ENCODE measurements at regions not wholly inside any gene's neighbourhood (a gene's known extent, or its start where the extent isn't known, plus 50 kb on each side); places are given as distances from the start of the nearest gene placed in this dataset.

DNA sequence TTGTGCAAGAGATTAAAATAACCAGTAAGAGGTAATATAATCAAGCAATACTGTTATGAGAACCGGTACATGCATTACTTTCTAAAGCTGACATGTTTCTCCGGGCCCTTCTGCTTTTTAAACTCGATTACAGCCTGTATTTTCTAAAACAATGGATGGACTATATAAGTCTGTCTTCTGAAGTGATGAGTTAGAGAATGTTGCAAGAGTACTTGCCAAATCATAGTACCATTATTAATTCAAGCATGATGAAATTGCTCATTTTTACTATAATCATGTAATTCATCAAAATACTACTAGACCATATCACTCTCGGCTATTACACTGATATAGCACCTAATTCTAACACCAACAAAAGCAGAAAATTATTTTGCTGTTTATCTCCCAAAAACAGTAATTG is 1240.3 kb upstream of the ACVR2A start:
- no peaks in the 10 kb centered on the region for H3K36me3 ChIP-seq (ENCODE audit: insufficient read depth, low read depth, low read length)
- no peak overlapping the region for H3K9ac ChIP-seq (ENCODE audit: low read depth, low read length)
- no peak overlapping the region for H3K4me3 ChIP-seq (ENCODE audit: low read length)
- 0 out of 2 replicates have a peak, but pooled peaks cover 2% of the 10 kb centered on the region for H3K4me1 ChIP-seq (ENCODE audit: insufficient read depth, low read length)
- H3K27ac ChIP-seq (ENCODE audit: low read length), result no peak overlapping the region
- no peaks in the 10 kb centered on the region for H3K9me3 ChIP-seq (ENCODE audit: insufficient read depth, low read depth, low read length)
- no peaks in the 10 kb centered on the region for H3K27me3 ChIP-seq (ENCODE audit: insufficient read depth, low read length)

DNA sequence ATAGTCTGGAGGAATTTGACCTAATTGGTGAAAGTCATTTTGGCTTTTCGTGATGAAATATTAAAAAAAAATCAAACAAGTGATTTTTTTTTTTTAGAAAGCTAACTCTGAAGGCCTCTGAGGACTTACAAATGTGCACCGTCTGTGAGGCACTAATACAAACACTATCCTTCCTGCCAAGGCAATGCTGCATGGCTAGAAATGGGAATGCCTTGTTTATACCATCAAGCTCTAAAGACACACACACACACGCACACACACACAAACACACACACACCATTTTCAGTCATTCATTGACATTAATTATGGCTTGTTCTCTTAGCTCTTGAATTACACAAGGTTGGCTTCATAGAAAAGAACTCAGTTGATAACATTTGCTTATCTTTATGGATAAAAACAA is 1242.0 kb upstream of the ACVR2A start:
- Histone ChIP-seq H3K9me3 (ENCODE audit: insufficient read depth, low read depth, low read length) (no peaks in the 10 kb centered on the region), H3K27ac (ENCODE audit: low read length) (no peak overlapping the region), H3K9ac (ENCODE audit: low read depth, low read length) (no peak overlapping the region), H3K4me1 (ENCODE audit: insufficient read depth, low read length) (0 out of 2 replicates have a peak, but pooled peaks cover 2% of the 10 kb centered on the region), H3K4me3 (ENCODE audit: low read length) (no peak overlapping the region), H3K27me3 (ENCODE audit: insufficient read depth, low read length) (no peaks in the 10 kb centered on the region), H3K36me3 (ENCODE audit: insufficient read depth, low read depth, low read length) (no peaks in the 10 kb centered on the region)

DNA sequence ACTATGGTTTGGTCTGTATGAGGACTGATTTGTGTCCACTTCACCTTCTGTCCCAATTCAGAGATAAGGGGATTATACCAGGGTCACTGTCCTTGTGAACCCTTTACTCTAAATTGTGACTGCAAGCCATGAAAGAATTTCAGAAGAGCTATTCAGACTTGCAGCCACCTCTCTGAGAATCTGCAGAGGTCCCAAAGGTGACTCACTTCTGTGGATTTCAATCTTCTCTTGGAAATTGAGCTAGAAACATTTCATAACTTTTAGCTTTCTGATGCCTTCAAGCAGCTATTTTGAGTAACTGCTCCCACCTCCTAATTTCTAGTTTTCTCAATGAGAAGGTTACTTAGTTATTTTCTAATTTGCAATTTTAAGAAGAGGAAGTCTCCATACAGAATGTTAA is 1242.4 kb upstream of the ACVR2A start:
- Histone ChIP-seq H3K36me3 (ENCODE audit: insufficient read depth, low read depth, low read length) (no peaks in the 10 kb centered on the region), H3K9ac (ENCODE audit: low read depth, low read length) (no peak overlapping the region), H3K27ac (ENCODE audit: low read length) (no peak overlapping the region), H3K4me3 (ENCODE audit: low read length) (no peak overlapping the region), H3K27me3 (ENCODE audit: insufficient read depth, low read length) (no peaks in the 10 kb centered on the region), H3K4me1 (ENCODE audit: insufficient read depth, low read length) (0 out of 2 replicates have a peak, but pooled peaks cover 2% of the 10 kb centered on the region), H3K9me3 (ENCODE audit: insufficient read depth, low read depth, low read length) (no peaks in the 10 kb centered on the region)

DNA sequence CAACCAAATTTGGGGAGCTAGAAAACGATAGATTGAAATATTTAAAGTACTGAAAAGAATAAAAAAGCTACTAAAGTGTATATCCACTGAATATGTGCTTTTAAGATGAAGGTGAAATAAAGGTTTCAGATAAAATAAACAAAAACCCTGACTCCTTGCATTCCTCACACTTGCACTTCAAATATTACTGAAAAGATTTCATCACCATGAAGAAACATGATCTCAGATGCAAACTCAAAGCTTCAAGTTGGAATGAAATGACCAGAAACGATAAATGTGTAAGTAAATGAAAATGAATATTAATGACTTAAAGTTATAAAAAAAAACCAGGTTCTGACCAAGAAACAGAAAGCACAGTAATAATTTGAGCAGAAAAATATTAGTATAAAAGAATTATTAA is 1246.0 kb upstream of the ACVR2A start:
- no peak overlapping the region for H3K27ac ChIP-seq (ENCODE audit: low read length)
- no peak overlapping the region for H3K9ac ChIP-seq (ENCODE audit: low read depth, low read length)
- H3K36me3 ChIP-seq (ENCODE audit: insufficient read depth, low read depth, low read length), result no peaks in the 10 kb centered on the region
- 0 out of 2 replicates have a peak, but pooled peaks cover 2% of the 10 kb centered on the region for H3K4me1 ChIP-seq (ENCODE audit: insufficient read depth, low read length)
- H3K4me3 ChIP-seq (ENCODE audit: low read length), result no peak overlapping the region
- H3K27me3 ChIP-seq (ENCODE audit: insufficient read depth, low read length), result no peaks in the 10 kb centered on the region
- H3K9me3 ChIP-seq (ENCODE audit: insufficient read depth, low read depth, low read length), result no peaks in the 10 kb centered on the region

DNA sequence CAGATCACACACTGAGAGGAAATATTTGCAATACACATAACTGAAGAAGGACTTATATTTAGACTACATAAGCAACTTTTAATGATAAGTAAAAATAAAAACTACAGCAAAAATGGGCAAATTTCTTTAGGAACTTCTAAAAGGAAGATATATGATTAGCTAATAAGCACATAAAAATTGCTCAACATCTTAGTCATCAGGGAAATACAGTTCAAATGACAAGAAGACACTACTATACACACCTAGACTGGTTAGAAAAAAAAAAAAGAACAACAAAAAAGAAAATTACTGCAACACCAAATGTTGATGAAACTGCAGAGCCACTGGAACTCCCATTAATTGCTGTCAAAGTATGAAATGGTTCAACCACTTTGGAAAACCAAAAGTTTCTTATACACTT is 1247.5 kb upstream of the ACVR2A start:
- H3K36me3 ChIP-seq (ENCODE audit: insufficient read depth, low read depth, low read length), result no peaks in the 10 kb centered on the region
- H3K27ac ChIP-seq (ENCODE audit: low read length), result no peak overlapping the region
- H3K27me3 ChIP-seq (ENCODE audit: insufficient read depth, low read length), result no peaks in the 10 kb centered on the region
- H3K4me1 ChIP-seq (ENCODE audit: insufficient read depth, low read length), result 0 out of 2 replicates have a peak, but pooled peaks cover 1% of the 10 kb centered on the region
- no peaks in the 10 kb centered on the region for H3K9me3 ChIP-seq (ENCODE audit: insufficient read depth, low read depth, low read length)
- H3K4me3 ChIP-seq (ENCODE audit: low read length), result no peak overlapping the region
- no peak overlapping the region for H3K9ac ChIP-seq (ENCODE audit: low read depth, low read length)

DNA sequence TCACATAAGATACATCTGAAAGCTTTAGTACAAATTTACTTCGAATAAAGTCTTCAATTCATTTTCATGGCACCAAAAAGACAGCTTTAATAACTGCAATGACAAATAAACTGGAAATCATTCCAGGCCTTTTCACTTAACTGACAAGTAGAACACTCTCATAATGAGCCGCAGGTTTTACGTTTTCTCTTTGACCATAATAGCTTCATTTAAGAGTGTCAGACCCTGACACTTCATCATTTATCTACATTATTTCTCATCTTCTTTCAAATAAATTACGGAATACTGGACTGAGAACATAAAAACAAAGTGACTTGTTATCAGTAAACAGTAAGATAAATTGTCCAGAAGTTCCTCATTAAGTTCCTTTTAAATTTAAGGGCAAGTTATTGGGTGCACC is 1252.9 kb upstream of the ACVR2A start:
- Histone ChIP-seq H3K4me3 (ENCODE audit: low read length) (no peak overlapping the region), H3K27ac (ENCODE audit: low read length) (no peak overlapping the region), H3K27me3 (ENCODE audit: insufficient read depth, low read length) (no peaks in the 10 kb centered on the region), H3K9me3 (ENCODE audit: insufficient read depth, low read depth, low read length) (peaks cover 2% of the 10 kb centered on the region; the same call in 1 of the 2 replicates), H3K36me3 (ENCODE audit: insufficient read depth, low read depth, low read length) (no peaks in the 10 kb centered on the region), H3K4me1 (ENCODE audit: insufficient read depth, low read length) (no peaks in the 10 kb centered on the region), H3K9ac (ENCODE audit: low read depth, low read length) (no peak overlapping the region)

DNA sequence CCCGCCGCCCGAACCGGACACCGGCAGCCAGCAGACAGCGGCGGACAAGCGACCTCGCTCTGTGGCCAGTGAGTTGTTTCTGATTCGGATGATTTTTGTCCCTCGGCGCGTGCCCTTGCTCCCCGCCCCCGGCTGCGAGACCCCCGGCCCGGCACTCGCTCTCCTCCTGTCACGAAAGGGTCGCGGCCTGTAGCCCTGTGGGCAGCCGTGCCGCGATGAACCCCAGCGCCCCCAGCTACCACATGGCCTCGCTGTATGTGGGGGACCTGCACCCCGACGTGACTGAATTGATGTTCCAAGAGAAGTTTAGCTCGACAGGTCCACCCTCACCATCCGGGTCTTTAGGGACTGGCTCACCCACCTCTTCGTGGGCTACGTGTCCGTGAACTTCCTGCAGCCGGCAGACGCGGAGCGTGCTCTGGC is 1257.5 kb upstream of the ACVR2A start:
- Histone ChIP-seq H3K36me3 (ENCODE audit: insufficient read depth, low read depth, low read length) (no peaks in the 10 kb centered on the region), H3K9ac (ENCODE audit: low read depth, low read length) (no peak overlapping the region), H3K9me3 (ENCODE audit: insufficient read depth, low read depth, low read length) (peaks cover 2% of the 10 kb centered on the region; the same call in 1 of the 2 replicates), H3K4me1 (ENCODE audit: insufficient read depth, low read length) (peaks cover 15% of the 10 kb centered on the region), H3K27ac (ENCODE audit: low read length) (no peak overlapping the region), H3K4me3 (ENCODE audit: low read length) (no peak overlapping the region), H3K27me3 (ENCODE audit: insufficient read depth, low read length) (no peaks in the 10 kb centered on the region)

DNA sequence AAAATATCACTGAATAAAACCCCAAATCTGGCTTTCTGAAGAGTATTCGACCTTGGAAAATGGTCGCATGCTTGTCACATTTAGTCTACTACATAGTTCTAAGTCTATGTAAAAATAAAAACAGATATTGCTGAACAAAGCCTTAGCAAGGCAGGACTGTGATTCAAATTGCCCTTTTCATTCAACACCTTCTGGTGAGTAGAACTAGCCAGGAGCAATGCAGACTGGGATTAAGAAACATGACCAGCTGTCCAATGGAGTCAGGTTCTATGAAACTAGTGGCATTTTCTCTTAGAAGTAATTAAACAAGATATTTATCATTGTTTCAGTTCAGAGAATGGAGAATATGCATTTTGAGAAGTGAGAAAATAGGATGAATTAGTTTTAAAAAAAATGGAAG is 1260.5 kb upstream of the ACVR2A start:
- Histone ChIP-seq H3K36me3 (ENCODE audit: insufficient read depth, low read depth, low read length) (no peaks in the 10 kb centered on the region), H3K4me3 (ENCODE audit: low read length) (no peak overlapping the region)

DNA sequence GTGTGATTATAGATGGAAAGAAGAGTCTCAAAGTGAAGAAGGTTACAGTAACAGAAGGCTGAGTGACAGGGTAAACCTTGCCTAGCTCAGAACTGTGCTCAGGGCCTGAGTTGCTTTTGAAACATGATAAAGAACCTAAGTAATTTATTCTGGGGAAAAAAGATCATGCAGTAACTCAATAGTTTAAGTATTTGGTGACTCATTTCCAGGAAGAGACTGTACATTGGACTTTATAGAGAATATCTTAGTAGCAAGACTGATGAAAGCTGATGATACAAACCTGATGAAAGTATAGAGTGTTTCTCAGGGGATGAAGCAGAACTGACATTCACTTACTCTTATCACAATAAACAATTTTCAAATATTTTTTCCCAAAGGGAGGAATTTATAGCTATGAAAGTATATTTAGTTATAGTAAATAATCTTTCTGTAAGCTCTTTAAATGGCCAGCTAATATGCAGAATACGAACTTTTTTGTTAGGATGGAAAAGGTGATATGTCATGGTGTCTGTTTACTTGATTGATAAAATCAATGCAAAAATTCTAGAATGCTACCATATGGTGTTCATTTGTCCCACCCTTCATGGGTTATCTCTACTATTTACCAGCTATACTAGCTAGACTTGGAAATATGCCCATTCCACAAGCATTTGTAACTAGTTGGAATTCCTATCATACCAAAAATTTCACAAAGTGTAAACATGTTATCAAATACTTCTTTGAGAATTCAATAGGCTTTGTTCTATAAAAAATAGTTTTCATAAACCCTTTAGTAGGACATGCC is 1265.5 kb upstream of the ACVR2A start:
- no peak overlapping the region for H3K4me3 ChIP-seq (ENCODE audit: low read length)
- H3K27ac ChIP-seq (ENCODE audit: low read length), result no peak overlapping the region

More for the DNA sequence above, 1260.5 kb upstream of the ACVR2A start:
- H3K27me3 ChIP-seq (ENCODE audit: insufficient read depth, low read length), result no peaks in the 10 kb centered on the region
- peaks cover 19% of the 10 kb centered on the region for H3K4me1 ChIP-seq (ENCODE audit: insufficient read depth, low read length)
- no peak overlapping the region for H3K9ac ChIP-seq (ENCODE audit: low read depth, low read length)
- H3K27ac ChIP-seq (ENCODE audit: low read length), result no peak overlapping the region
- peaks cover 2% of the 10 kb centered on the region; the same call in 1 of the 2 replicates for H3K9me3 ChIP-seq (ENCODE audit: insufficient read depth, low read depth, low read length)

DNA sequence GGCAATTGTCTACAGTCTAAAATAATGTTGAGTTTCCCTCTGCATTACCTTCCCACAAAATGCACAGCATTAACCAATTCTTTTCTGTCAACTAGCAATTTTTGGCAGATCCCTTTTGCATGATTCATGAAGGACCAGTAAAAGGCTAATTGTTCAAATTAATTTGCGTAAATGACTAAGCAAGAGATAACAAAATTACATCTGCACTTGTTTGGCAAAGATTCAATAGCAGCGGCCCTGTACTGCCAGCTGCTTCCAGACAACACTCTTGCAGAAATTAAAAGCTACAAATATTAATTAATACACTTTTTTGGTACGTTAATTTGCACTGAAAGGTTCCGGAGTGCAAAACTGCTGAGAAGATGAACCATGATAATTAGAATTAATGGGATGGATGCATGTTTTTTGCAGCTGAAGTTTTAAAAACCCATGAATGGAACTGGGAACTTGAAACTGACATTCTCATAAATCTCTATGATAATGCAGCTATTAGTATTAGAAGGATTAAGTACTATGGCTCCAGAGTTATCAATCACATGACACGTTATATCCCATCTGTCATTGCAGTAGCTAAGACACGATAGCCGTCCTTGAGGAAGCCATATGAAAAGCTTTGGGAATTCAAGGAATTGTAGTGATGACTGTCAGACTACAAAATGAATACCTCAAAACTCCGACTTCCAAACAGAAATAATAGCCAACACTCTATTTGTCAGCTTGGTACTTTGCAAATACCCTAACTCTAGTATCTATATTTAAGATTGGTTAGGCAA is 1268.3 kb upstream of the ACVR2A start:
- Histone ChIP-seq H3K9me3 (ENCODE audit: insufficient read depth, low read depth, low read length) (no peaks in the 10 kb centered on the region), H3K9ac (ENCODE audit: low read depth, low read length) (no peak overlapping the region), H3K27ac (ENCODE audit: low read length) (no peak overlapping the region), H3K27me3 (ENCODE audit: insufficient read depth, low read length) (no peaks in the 10 kb centered on the region), H3K4me1 (ENCODE audit: insufficient read depth, low read length) (peaks cover 20% of the 10 kb centered on the region), H3K4me3 (ENCODE audit: low read length) (no peak overlapping the region), H3K36me3 (ENCODE audit: insufficient read depth, low read depth, low read length) (no peaks in the 10 kb centered on the region)

More for the DNA sequence above, 1265.5 kb upstream of the ACVR2A start:
- Histone ChIP-seq H3K36me3 (ENCODE audit: insufficient read depth, low read depth, low read length) (no peaks in the 10 kb centered on the region), H3K9ac (ENCODE audit: low read depth, low read length) (no peak overlapping the region), H3K9me3 (ENCODE audit: insufficient read depth, low read depth, low read length) (no peaks in the 10 kb centered on the region), H3K4me1 (ENCODE audit: insufficient read depth, low read length) (peaks cover 27% of the 10 kb centered on the region), H3K27me3 (ENCODE audit: insufficient read depth, low read length) (no peaks in the 10 kb centered on the region)

DNA sequence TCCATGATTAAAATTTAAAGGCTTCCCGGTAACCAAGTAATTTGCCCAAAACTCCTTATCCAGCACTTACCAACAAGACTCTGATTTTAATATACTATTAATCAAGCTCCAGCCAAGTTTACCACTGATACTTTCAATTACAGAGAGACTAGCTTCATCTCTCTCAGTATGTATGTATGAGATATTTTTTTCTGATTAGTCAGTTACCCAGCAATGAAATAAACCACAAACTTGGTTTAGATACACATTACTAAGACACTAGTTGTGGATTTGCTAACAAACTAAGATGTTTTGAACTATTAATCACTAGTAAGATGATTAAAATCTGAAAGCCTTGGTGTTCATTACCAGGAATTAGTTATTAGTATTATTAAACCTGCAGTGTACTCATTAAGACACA is 1272.2 kb upstream of the ACVR2A start:
- no peak overlapping the region for H3K4me3 ChIP-seq (ENCODE audit: low read length)
- no peaks in the 10 kb centered on the region for H3K9me3 ChIP-seq (ENCODE audit: insufficient read depth, low read depth, low read length)
- H3K4me1 ChIP-seq (ENCODE audit: insufficient read depth, low read length), result peaks cover 16% of the 10 kb centered on the region; the same call in 1 of the 2 replicates
- H3K27ac ChIP-seq (ENCODE audit: low read length), result peak overlapping the region; percentile 2
- H3K9ac ChIP-seq (ENCODE audit: low read depth, low read length), result peak overlapping the region; percentile 40; the same call in 1 of the 2 replicates
- H3K27me3 ChIP-seq (ENCODE audit: insufficient read depth, low read length), result no peaks in the 10 kb centered on the region
- H3K36me3 ChIP-seq (ENCODE audit: insufficient read depth, low read depth, low read length), result no peaks in the 10 kb centered on the region

DNA sequence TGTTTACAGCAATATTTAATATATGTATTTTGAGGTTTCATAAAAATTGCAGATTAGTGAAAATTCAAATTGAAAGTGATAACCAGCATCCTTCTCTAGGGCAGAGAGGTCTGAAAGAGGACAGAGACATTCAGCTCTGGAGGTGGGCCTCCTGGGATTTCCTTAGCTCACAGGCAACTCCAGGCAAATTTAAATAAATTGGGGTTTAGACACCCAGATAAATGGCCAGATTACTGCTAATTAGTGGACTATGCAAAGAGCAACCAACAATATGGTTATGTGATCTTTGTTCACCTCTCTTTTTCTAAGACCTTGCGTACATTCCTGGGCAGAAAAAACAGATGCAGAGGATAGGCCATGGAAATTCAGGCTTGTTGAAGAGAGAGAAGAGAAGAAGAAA is 1282.8 kb upstream of the ACVR2A start:
- Histone ChIP-seq H3K36me3 (ENCODE audit: insufficient read depth, low read depth, low read length) (no peaks in the 10 kb centered on the region), H3K4me1 (ENCODE audit: insufficient read depth, low read length) (no peaks in the 10 kb centered on the region), H3K4me3 (ENCODE audit: low read length) (no peak overlapping the region), H3K9me3 (ENCODE audit: insufficient read depth, low read depth, low read length) (no peaks in the 10 kb centered on the region), H3K9ac (ENCODE audit: low read depth, low read length) (no peak overlapping the region), H3K27me3 (ENCODE audit: insufficient read depth, low read length) (no peaks in the 10 kb centered on the region), H3K27ac (ENCODE audit: low read length) (no peak overlapping the region)
